Uterus (tissue), 3 donors: ENCODE measurements at regions not wholly inside any gene's neighbourhood (a gene's known extent, or its start where the extent isn't known, plus 50 kb on each side); places are given as distances from the start of the nearest gene placed in this dataset.

Experiments used
- DNase-seq, 2 donors: peaks; one replicate each; pipeline ENCODE4 v3.0.0-alpha.2; 2019 to 2020
- H3K27ac ChIP-seq, 2 donors: fragments of 200-600 bp; sonication (generic); 1 replicate in 1 of 2; 2 replicates in 1 of 2; pipeline ENCODE4 v1.5.1; 2016 to 2018
- H3K27me3 ChIP-seq, 2 donors: fragments of 200-600 bp; sonication (generic); one replicate each; pipeline ENCODE4 v1.5.1; 2018 to 2019; ENCODE audit warnings: control low read depth in 1 of 2
- H3K36me3 ChIP-seq, 2 donors: fragments of 200-600 bp; sonication (generic); one replicate each; pipeline ENCODE4 v1.5.1; 2019; ENCODE audit warnings: control low read depth in 1 of 2
- H3K4me1 ChIP-seq, 2 donors: fragments of 200-600 bp; sonication (generic); one replicate each; pipeline ENCODE4 v1.5.1; 2018 to 2019; ENCODE audit warnings: control low read depth in 1 of 2
- H3K4me3 ChIP-seq, 2 donors: fragments of 200-600 bp; sonication (generic); 1 replicate in 1 of 2; 2 replicates in 1 of 2; pipeline ENCODE4 v1.5.1; 2018 to 2019; ENCODE audit warnings: mild to moderate bottlenecking in 1 of 2
- H3K9me3 ChIP-seq, 2 donors: fragments of 200-600 bp; sonication (generic); one replicate each; pipeline ENCODE4 v1.5.1; 2019; ENCODE audit warnings: control low read depth in 1 of 2
- CTCF ChIP-seq, 4 experiments: fragments of 200-600 bp in 2 of 4; fragments of 450-650 bp in 2 of 4; sonication (generic) in 2 of 4; IDR thresholded peaks; one replicate each; pipeline ENCODE4 v1.5.1; 2016 to 2019; ENCODE audit warnings: antibody characterized with exemption in 4 of 4, mild to moderate bottlenecking in 2 of 4, moderate library complexity in 1 of 4
- POLR2A ChIP-seq, 2 donors: fragments of 450-650 bp; IDR thresholded peaks; one replicate each; pipeline ENCODE4 v1.6.1; 2016; ENCODE audit warnings: antibody characterized with exemption in 2 of 2, mild to moderate bottlenecking in 1 of 2, moderate library complexity in 1 of 2
- intact Hi-C: fragments of 100-400 bp; cut with DNase I; formaldehyde crosslinking; loops from one replicate; pipeline ENCODE4 v1.15.1; 2023; ENCODE audit warnings: low total_unique reads
- donor health status: DM: yes; HTN: yes; CAD: no.

GRCh38 chr10:29028486-29028885 is 260.4 kb upstream of the LYZL1 start:
- Histone ChIP-seq H3K36me3 (no peaks in the 10 kb centered on the region), H3K9me3 (no peaks in the 10 kb centered on the region), H3K4me3 (no peak overlapping the region), H3K27me3 (no peaks in the 10 kb centered on the region), H3K4me1 (no peaks in the 10 kb centered on the region), H3K27ac (no peak overlapping the region)
- TF ChIP-seq CTCF (IDR thresholded peaks at IDR 0.05), result no peak
- no peak for TF ChIP-seq POLR2A (IDR thresholded peaks at IDR 0.05)
- DNase-seq, result no peak
- intact Hi-C loops, result no loop called here

DNA sequence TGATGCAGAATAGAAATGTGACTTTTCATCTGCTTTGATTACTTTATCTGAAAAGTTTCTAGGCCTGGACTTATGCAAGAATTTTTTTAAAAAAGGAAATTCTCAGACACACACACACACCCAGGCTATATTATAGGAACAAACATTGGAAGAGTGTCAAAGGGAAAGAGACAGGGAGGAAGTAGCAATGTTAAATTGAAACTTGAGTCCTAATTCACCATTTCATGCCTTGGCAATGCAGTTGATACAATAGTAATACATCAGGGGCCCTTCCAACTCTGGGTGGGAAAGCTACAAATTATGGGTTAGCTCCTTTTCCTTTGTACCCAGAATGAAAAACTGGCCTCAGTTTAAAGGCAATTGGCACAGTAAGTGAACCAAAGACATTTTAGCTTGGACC is 258.0 kb upstream of the LYZL1 start:
- TF ChIP-seq POLR2A (IDR thresholded peaks at IDR 0.05) (no peak), CTCF (IDR thresholded peaks at IDR 0.05) (no peak)

GRCh38 chr10:29032169-29032568 is 256.7 kb upstream of the LYZL1 start:
- intact Hi-C loops, result no loop called here
- no peak overlapping the region for H3K4me3 ChIP-seq
- no peaks in the 10 kb centered on the region for H3K36me3 ChIP-seq
- H3K27ac ChIP-seq, result no peak overlapping the region
- no peaks in the 10 kb centered on the region for H3K4me1 ChIP-seq
- H3K27me3 ChIP-seq, result no peaks in the 10 kb centered on the region
- TF ChIP-seq CTCF (IDR thresholded peaks at IDR 0.05), result no peak
- DNase-seq, result no peak
- no peaks in the 10 kb centered on the region for H3K9me3 ChIP-seq

More for the DNA sequence above, 258.0 kb upstream of the LYZL1 start:
- Histone ChIP-seq H3K4me1 (no peaks in the 10 kb centered on the region), H3K9me3 (no peaks in the 10 kb centered on the region), H3K27ac (no peak overlapping the region), H3K27me3 (no peaks in the 10 kb centered on the region), H3K4me3 (no peak overlapping the region), H3K36me3 (no peaks in the 10 kb centered on the region)
- no peak for DNase-seq
- intact Hi-C loops, result no loop called here

DNA sequence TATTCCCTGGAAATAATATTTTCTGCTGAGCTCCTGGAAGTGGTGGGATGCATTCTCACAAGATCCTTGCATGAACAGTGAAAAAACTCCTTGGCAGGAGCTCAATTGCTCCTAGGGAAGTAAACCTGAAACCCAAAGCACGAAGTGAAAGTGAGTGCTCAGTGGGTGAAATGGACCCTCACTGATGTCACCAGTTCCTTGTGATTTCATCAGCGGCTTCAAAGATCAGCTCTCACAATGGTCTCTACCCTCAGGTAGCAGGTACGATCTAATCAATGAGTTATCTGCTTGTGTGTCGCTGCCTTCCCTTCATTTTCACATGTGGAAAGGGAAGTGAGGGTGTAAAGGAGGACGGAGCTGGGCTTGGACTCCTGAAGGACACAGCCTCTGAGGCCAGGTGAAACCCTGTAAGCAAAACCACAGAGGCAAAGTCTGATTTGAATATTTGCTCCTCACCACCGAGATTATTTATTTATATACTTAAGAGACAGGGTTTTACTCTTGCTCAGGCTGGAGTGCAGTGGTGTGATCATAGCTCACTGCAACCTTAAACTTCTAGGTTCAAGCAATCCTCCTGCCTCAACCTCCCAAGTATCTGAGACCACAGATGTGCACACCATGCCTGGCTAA is 255.4 kb upstream of the LYZL1 start:
- Histone ChIP-seq H3K4me3 (no peak overlapping the region), H3K36me3 (no peaks in the 10 kb centered on the region), H3K9me3 (no peaks in the 10 kb centered on the region), H3K4me1 (no peaks in the 10 kb centered on the region), H3K27ac (no peak overlapping the region), H3K27me3 (no peaks in the 10 kb centered on the region)
- TF ChIP-seq CTCF (IDR thresholded peaks at IDR 0.05) (no peak), POLR2A (IDR thresholded peaks at IDR 0.05) (no peak)
- no peak for DNase-seq
- intact Hi-C loops, result no loop called here

DNA sequence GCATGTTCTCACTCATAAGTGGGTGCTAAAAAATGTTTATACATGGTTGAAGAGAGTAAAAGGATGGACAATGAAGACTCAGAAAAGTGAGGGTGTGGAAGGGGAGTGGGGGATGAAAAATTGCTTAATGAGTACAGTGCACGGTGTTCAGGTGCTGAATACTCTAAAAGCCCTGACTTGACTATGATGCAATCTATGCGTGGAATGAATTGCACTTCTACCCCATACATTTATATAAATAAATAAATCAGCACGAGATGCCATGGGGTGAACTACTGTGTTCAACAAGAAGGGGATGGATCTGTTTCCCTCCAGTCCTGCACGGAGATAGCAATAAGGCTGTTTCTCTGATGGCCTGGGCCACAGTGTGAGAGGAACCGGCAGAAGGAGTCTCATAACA is 254.3 kb upstream of the LYZL1 start:
- TF ChIP-seq CTCF (IDR thresholded peaks at IDR 0.05) (no peak), POLR2A (IDR thresholded peaks at IDR 0.05) (no peak)
- no peak for DNase-seq
- intact Hi-C loops, result no loop called here
- Histone ChIP-seq H3K4me1 (no peaks in the 10 kb centered on the region), H3K27me3 (no peaks in the 10 kb centered on the region), H3K36me3 (no peaks in the 10 kb centered on the region), H3K4me3 (no peak overlapping the region), H3K9me3 (no peaks in the 10 kb centered on the region), H3K27ac (no peak overlapping the region)
